NCI-H1694 (cell line): ENCODE measurements at regions not wholly inside any gene's neighbourhood (a gene's known extent, or its start where the extent isn't known, plus 50 kb on each side); places are given as distances from the start of the nearest gene placed in this dataset.
A peak's percentile ranks its signal among the peaks of the same experiment; 100 is the strongest.

Experiments
- DNase-seq: peaks from one replicate; lab custom pipeline; 2025; lab: John Stamatoyannopoulos, UW

- no peak for DNase-seq
Measured at GRCh38 chr1:229033480-229033879, 237.4 kb upstream of the RAB4A start.

GRCh38 chr1:229034342-229034741 is 236.6 kb upstream of the RAB4A start:
- no peak for DNase-seq

GRCh38 chr1:229035054-229035747 is 235.7 kb upstream of the RAB4A start:
- DNase-seq = no peak

GRCh38 chr1:229035748-229036082 is 235.2 kb upstream of the RAB4A start:
- no peak for DNase-seq

GRCh38 chr1:229037806-229038405 is 233.0 kb upstream of the RAB4A start:
- DNase-seq = no peak

GRCh38 chr1:229040630-229041358 is 230.1 kb upstream of the RAB4A start:
- no peak for DNase-seq

GRCh38 chr1:229041946-229042345 is 229.0 kb upstream of the RAB4A start:
- no peak for DNase-seq

- DNase-seq = no peak
Measured at GRCh38 chr1:229042482-229042881, 228.4 kb upstream of the RAB4A start.

- DNase-seq = no peak
Measured at GRCh38 chr1:229043115-229043514, 227.8 kb upstream of the RAB4A start.

GRCh38 chr1:229046251-229046853 is 224.6 kb upstream of the RAB4A start:
- no peak for DNase-seq

- no peak for DNase-seq
Measured at GRCh38 chr1:229047161-229047839, 223.6 kb upstream of the RAB4A start.

- DNase-seq = no peak
Measured at GRCh38 chr1:229047840-229048620, 222.9 kb upstream of the RAB4A start.

- DNase-seq = no peak
Measured at GRCh38 chr1:229048896-229049295, 222.0 kb upstream of the RAB4A start.

GRCh38 chr1:229056046-229056445 is 214.9 kb upstream of the RAB4A start:
- no peak for DNase-seq

- DNase-seq = no peak
Measured at GRCh38 chr1:229058111-229058561, 212.8 kb upstream of the RAB4A start.

GRCh38 chr1:229058729-229059128 is 212.2 kb upstream of the RAB4A start:
- peak; percentile 13 for DNase-seq

GRCh38 chr1:229059671-229060539 is 211.0 kb upstream of the RAB4A start:
- DNase-seq = no peak

GRCh38 chr1:229062135-229062534 is 208.8 kb upstream of the RAB4A start:
- no peak for DNase-seq

- DNase-seq = no peak
Measured at GRCh38 chr1:229063154-229063773, 207.6 kb upstream of the RAB4A start.
